Dendritic cell treated with granulocyte-macrophage colony-stimulating factor and Interleukin-4, amounts not matched to agents 40 ng/mL and 50 ng/mL, for 4 days (primary cell): ENCODE measurements at regions not wholly inside any gene's neighbourhood (a gene's known extent, or its start where the extent isn't known, plus 50 kb on each side); places are given as distances from the start of the nearest gene placed in this dataset.

ENCODE experiments used
- H3K27ac Mint-ChIP-seq: one replicate; pipeline ENCODE4 v1.8.0; 2022; ENCODE audit warnings: mild to moderate bottlenecking, mixed read lengths
- H3K27me3 Mint-ChIP-seq: one replicate; pipeline ENCODE4 v1.8.0; 2022; ENCODE audit warnings: mild to moderate bottlenecking, mixed read lengths
- H3K36me3 Mint-ChIP-seq: one replicate; pipeline ENCODE4 v1.8.0; 2022; ENCODE audit warnings: low read depth, mixed read lengths
- H3K4me1 Mint-ChIP-seq: one replicate; pipeline ENCODE4 v1.8.0; 2022; ENCODE audit warnings: low read depth, mixed read lengths
- H3K4me3 Mint-ChIP-seq: one replicate; pipeline ENCODE4 v1.8.0; 2022; ENCODE audit warnings: mild to moderate bottlenecking, moderate library complexity, mixed read lengths
- H3K9me3 Mint-ChIP-seq: one replicate; pipeline ENCODE4 v1.8.0; 2022; ENCODE audit warnings: mixed read lengths
- intact Hi-C: fragments of 100-400 bp; cut with micrococcal nuclease; formaldehyde crosslinking; loops from one replicate; pipeline ENCODE4 v1.15.0; 2022

DNA sequence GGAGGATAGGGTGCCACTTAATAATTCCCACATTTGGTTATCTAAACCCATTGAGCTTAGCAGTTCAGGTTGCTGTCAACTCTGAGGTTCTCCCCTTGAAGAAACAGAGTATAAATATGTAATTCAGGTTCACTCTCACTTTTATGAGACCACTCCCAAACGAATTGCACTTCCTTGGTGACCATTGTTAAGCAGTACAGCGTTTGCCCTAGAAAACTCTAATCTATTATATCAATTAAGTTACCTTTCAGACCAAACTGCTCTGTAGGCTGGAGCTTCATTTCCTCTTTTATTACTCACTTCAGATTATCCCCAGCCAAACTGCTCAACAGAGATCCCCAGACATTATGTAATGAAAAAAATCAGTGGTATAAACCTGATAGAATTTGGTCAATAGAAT is 1317.0 kb upstream of the ACO1 start:
- intact Hi-C loops = no loop called here

DNA sequence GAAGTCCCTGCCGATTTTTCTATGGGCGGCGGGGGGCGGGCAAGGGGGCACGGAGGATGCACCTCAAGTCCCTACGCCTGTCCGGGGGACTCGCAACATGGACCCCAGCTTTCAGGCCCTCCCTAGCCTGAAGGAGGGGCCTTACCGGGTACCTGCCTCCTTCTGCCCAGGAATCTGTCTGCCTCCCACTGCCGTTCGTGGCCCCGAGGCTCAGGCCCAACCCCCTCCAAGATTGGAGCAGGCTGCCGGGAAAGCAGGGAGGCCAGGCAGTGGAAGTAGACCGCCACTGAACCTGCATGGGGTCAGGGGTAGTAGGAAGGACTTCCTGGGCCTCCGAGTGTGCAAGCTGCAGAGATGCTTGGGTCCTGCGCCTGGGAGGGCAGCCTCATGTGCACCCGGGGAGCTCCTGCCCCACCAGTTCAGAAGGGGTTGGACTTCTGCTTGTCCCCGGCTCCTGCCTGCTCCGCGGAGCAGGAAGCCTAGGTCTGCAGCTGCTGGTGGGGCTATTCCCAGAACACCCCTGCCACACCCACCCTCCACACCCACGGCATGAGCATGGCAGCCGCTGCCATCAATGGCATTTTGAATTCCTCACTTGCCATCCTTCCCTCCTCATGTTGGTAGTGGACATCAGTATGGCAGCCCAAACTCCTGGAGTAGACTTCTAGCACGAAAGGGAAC is 1312.7 kb upstream of the ACO1 start:
- no peaks in the 10 kb centered on the region for H3K36me3 Mint-ChIP-seq
- intact Hi-C loops = no loop called here
- H3K4me3 Mint-ChIP-seq = no peak overlapping the region
- H3K27me3 Mint-ChIP-seq = no peaks in the 10 kb centered on the region
- peaks cover 10% of the 10 kb centered on the region for H3K9me3 Mint-ChIP-seq
- H3K4me1 Mint-ChIP-seq = no peaks in the 10 kb centered on the region
- no peak overlapping the region for H3K27ac Mint-ChIP-seq

More for the DNA sequence above, 1317.0 kb upstream of the ACO1 start:
- no peak overlapping the region for H3K4me3 Mint-ChIP-seq
- H3K27ac Mint-ChIP-seq = no peak overlapping the region
- H3K36me3 Mint-ChIP-seq = no peaks in the 10 kb centered on the region
- no peaks in the 10 kb centered on the region for H3K4me1 Mint-ChIP-seq
- H3K27me3 Mint-ChIP-seq = no peaks in the 10 kb centered on the region
- H3K9me3 Mint-ChIP-seq = peaks cover 10% of the 10 kb centered on the region

DNA sequence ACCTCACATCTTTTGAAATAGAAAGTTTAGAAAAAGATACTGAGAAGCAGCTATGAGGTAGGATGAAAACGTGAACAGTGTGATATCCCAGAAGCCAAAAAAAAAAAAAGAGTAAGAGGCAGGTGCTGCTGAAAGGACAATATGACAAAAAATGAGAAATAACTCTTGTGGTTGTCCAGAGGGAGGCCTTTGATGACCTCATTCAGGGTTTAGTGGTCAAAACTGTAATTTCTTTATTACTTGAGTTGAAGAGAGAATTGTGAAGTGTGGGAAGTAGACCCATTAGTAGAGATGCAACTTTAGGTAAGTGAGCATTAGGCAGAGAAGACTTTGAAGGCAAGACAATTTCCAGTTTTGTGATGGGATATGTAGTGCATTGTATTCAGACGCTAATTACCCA is 1306.3 kb upstream of the ACO1 start:
- Mint-ChIP-seq H3K4me3 (no peak overlapping the region), H3K4me1 (no peaks in the 10 kb centered on the region), H3K27me3 (no peaks in the 10 kb centered on the region), H3K27ac (no peak overlapping the region), H3K9me3 (no peaks in the 10 kb centered on the region), H3K36me3 (no peaks in the 10 kb centered on the region)
- intact Hi-C loops = no loop called here

DNA sequence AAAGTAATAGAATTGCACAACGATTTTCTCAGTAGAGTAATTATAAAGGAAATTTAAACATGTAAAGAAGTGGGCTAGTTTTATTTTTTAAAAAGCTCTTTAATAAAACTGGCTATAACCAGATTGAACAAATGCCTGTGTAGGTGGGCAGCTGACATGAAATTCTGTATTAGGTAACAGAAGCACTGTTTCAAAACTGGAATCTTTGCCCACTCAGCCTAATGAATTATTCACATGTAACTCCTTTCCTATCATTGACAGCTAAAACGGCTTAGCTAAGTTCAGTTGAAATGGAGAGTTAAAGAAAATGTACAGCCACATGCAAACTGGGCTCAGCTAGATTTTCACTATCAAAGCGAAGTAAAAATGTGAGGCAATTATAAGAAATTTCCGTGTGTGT is 1300.1 kb upstream of the ACO1 start:
- Mint-ChIP-seq H3K27me3 (no peaks in the 10 kb centered on the region), H3K27ac (no peak overlapping the region), H3K4me1 (no peaks in the 10 kb centered on the region), H3K4me3 (no peak overlapping the region), H3K36me3 (no peaks in the 10 kb centered on the region), H3K9me3 (no peaks in the 10 kb centered on the region)
- intact Hi-C loops = no loop called here

DNA sequence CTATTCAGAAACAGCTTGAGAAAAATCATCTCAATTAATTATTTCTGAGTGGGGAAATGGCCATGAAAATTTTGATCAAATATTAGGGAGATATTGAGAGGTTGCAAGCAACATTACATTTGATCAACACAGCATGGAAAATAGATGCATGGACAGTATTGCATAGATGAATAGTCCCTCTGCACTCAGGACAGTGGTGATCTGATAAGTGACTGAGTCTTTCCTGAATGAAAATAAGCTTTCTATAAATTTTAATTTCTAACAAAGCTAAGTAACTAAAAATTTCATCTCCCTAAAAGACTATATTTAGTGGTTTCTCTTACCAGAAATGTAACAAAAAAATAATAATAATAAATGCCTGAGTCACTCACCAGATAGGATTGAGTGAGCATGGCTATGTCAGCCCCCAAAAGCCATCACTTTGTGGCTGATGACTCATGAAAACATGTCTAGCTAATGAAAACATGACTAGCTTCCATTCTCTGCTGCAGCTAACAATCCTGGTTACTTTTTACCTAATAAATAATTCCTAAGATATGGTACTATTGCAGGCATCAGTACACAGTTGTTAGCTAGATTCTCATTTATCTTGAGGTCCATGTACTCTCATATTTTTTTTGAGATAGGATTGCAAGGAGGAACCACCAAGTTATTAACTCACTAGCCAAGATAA is 1294.8 kb upstream of the ACO1 start:
- no peaks in the 10 kb centered on the region for H3K36me3 Mint-ChIP-seq
- no peaks in the 10 kb centered on the region for H3K9me3 Mint-ChIP-seq
- no peak overlapping the region for H3K4me3 Mint-ChIP-seq
- no peak overlapping the region for H3K27ac Mint-ChIP-seq
- intact Hi-C loops = no loop called here
- no peaks in the 10 kb centered on the region for H3K27me3 Mint-ChIP-seq
- no peaks in the 10 kb centered on the region for H3K4me1 Mint-ChIP-seq

DNA sequence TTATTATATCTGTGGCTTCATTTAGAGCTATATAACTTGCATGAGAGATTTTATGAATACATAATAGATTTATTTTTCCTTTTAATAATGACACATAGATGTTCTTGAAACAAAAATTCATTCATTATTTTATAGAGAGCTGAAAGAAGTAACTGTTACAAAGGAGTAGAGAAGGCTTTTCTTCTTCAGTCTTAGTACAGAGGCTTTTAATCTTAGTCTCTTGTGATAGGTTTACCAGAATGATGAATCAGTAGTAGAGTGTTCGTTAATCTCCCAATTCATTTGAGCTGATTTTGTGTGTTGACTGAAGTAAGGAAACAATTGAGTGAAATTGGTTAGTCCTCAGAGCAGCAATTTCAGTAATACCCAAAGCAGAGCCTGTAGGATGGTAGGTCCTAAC is 1284.1 kb upstream of the ACO1 start:
- Mint-ChIP-seq H3K4me1 (no peaks in the 10 kb centered on the region), H3K27ac (no peak overlapping the region), H3K4me3 (no peak overlapping the region), H3K9me3 (no peaks in the 10 kb centered on the region), H3K27me3 (no peaks in the 10 kb centered on the region), H3K36me3 (no peaks in the 10 kb centered on the region)
- intact Hi-C loops = no loop called here

DNA sequence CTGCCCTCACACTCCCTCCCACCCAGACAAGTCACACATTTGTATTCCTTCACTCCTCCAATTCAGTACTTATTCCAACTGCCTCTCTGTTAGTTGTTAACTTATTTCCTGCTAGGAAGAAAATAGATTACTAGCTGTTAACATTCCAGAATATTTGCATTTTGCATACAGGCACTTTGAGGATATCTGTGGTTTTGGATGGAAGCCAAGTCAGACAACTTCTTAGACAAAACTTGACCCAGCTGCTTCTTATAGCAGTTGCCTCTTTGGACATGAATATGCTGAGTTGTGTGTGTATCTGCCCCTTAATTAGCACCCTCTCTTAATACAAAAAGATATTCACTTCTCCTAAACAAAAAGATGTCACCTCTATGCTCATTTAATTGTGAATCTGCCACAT is 1280.6 kb upstream of the ACO1 start:
- no peaks in the 10 kb centered on the region for H3K36me3 Mint-ChIP-seq
- H3K9me3 Mint-ChIP-seq = no peaks in the 10 kb centered on the region
- H3K27me3 Mint-ChIP-seq = no peaks in the 10 kb centered on the region
- no peaks in the 10 kb centered on the region for H3K4me1 Mint-ChIP-seq
- intact Hi-C loops = no loop called here
- H3K27ac Mint-ChIP-seq = no peak overlapping the region
- no peak overlapping the region for H3K4me3 Mint-ChIP-seq

DNA sequence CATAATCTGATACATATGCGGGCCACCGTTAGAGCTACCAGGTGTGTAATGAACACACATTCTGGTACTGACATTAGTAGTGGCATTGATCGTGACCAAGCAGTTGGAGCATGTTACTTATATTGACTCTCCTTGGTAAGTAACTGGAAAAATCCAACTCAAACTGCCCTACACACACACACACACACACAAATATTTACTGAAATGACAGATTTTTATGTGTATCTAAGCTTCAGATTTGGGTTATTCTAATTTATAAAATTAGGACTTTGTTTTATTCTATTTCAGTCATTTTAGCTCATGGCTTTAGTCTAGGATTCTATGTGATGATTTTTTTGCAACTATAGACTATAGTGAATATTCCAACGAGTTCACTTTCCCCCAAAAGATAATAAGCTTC is 1280.2 kb upstream of the ACO1 start:
- Mint-ChIP-seq H3K4me1 (no peaks in the 10 kb centered on the region), H3K4me3 (no peak overlapping the region), H3K9me3 (no peaks in the 10 kb centered on the region), H3K27ac (no peak overlapping the region), H3K36me3 (no peaks in the 10 kb centered on the region), H3K27me3 (no peaks in the 10 kb centered on the region)
- intact Hi-C loops = no loop called here

DNA sequence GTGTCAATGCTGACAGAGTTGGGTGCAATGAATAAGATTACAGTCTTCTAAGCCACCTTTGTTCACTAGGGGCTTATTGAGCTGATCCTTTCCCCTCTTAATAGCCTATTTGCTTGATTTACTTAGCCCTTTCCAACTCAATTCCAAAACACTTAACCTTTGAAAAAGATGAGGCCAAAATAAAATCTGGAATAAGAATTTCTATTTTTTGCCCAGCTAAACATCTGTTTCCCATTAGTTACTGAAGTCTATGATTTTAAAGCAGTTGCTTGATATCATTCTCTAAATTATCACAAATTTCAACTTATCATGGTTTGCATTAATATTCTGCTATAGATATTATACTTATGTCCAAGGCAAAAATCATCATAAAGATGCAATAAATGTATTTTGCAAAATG is 1272.0 kb upstream of the ACO1 start:
- Mint-ChIP-seq H3K36me3 (no peaks in the 10 kb centered on the region), H3K9me3 (no peaks in the 10 kb centered on the region), H3K27ac (no peak overlapping the region), H3K4me3 (no peak overlapping the region), H3K27me3 (no peaks in the 10 kb centered on the region), H3K4me1 (no peaks in the 10 kb centered on the region)
- intact Hi-C loops = loop anchor here (10.0 kb wide), 1 partner anchor 1142 kb away; no protein-coding TSS in a partner anchor

DNA sequence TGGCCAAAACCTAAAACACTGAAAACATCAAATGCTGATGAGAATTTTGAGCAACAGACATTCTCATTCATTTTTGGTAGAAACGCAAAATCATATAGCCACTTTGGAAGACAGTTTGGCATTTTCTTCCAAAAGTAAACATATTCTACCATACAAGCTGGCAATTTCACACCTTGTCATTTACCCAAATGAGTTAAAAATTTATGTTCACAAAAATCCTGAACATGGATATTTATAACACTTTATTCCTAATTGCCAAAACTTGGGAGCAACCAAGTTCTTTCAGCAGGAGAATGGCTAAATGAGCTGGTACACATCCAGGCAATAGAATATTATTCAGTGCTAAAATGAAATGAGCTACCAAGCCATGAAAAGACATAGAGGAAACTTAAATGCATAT is 1270.1 kb upstream of the ACO1 start:
- no peak overlapping the region for H3K27ac Mint-ChIP-seq
- intact Hi-C loops = loop anchor here (10.0 kb wide), 1 partner anchor 1140 kb away; no protein-coding TSS in a partner anchor
- H3K27me3 Mint-ChIP-seq = no peaks in the 10 kb centered on the region
- no peaks in the 10 kb centered on the region for H3K4me1 Mint-ChIP-seq
- no peaks in the 10 kb centered on the region for H3K9me3 Mint-ChIP-seq
- no peak overlapping the region for H3K4me3 Mint-ChIP-seq
- H3K36me3 Mint-ChIP-seq = no peaks in the 10 kb centered on the region

DNA sequence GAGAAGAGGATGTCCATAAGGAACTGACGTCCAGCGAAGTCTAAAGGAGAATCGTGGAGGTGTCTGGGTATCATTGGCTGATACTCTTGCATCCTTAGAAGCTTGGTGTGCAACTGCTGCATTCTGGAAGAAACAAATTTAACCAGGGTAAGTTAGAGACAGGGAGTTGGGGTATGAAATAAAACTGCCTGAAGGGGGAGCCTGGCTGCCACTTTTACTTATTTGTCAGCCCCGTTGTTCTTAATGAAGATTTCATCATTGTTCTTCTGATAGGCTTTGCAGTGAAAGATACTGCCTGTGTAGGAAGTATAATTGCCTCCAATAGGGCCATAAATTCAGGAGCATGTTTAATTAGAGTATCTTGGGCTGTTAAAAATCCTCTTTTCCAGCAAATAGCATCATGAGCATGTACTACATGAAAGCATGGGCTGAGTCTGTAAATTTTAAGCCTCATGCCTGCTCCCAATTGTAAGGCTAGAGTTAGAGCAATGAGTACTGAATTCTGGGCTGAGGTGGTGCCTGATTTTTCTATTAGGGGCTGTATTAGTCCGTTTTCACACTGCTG is 1264.5 kb upstream of the ACO1 start:
- H3K4me3 Mint-ChIP-seq = no peak overlapping the region
- no peaks in the 10 kb centered on the region for H3K36me3 Mint-ChIP-seq
- intact Hi-C loops = loop anchor here (10.0 kb wide), 1 partner anchor 1135 kb away; no protein-coding TSS in a partner anchor
- no peaks in the 10 kb centered on the region for H3K27me3 Mint-ChIP-seq
- no peak overlapping the region for H3K27ac Mint-ChIP-seq
- H3K4me1 Mint-ChIP-seq = no peaks in the 10 kb centered on the region
- H3K9me3 Mint-ChIP-seq = no peaks in the 10 kb centered on the region

DNA sequence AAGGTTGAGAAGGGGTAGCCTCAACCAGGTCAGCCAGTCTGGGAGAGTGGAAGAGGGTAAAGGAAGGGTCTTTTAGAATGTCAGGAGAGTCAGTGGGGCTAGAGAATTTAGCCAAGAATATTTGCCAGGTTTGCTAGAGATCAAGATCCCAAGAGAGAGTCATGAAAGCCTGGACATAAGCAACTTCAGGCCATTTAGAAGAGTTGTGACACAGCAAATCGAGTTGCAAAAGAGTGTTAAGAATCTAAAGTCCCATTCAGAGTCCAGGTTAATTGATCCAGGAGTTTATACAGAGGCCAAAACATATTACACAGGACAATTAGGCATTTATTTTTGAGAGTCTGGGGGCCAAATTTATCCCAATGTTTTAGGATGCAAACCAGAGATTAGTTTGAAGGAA is 1260.1 kb upstream of the ACO1 start:
- H3K27me3 Mint-ChIP-seq = no peaks in the 10 kb centered on the region
- intact Hi-C loops = no loop called here
- H3K9me3 Mint-ChIP-seq = no peaks in the 10 kb centered on the region
- no peaks in the 10 kb centered on the region for H3K4me1 Mint-ChIP-seq
- H3K36me3 Mint-ChIP-seq = no peaks in the 10 kb centered on the region
- H3K4me3 Mint-ChIP-seq = no peak overlapping the region
- H3K27ac Mint-ChIP-seq = no peak overlapping the region

DNA sequence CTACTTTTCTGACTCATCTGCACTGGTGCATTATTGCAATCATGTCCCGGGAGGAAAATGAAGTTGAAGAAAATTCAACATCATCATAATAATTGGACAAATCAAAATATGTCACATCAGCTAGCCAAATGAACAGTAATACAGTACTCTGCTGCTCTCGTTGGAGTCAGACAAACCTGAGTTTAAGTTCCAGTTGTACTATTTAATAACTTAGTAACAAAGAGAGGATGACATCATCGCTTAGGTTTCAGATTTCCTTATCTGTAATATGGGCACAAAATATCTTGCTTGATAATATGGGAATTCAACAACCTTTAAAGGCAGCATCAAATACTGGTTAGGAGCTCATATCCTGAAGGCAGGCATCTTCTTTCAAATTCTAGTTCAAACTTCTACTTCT is 1248.9 kb upstream of the ACO1 start:
- Mint-ChIP-seq H3K27me3 (no peaks in the 10 kb centered on the region), H3K4me1 (no peaks in the 10 kb centered on the region), H3K27ac (no peak overlapping the region), H3K4me3 (no peak overlapping the region), H3K9me3 (no peaks in the 10 kb centered on the region), H3K36me3 (no peaks in the 10 kb centered on the region)
- intact Hi-C loops = no loop called here

DNA sequence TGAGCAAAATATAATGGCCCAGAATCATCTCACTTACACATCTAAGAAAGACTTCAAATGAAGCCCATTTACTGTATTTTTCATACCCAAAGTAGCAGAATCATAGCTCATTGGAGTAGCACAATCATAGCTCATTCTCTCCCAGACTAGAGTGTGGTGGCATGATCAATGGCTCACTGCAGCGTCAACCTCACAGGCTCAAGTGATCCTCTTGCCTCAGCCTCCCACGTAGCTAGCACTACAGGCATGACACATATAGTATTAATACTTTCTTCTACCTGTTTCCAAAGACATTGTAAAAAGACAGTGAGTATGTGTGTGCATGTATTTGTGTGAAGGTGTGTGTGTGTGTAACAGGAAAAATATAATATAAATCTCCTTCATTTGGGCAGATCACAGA is 1247.9 kb upstream of the ACO1 start:
- intact Hi-C loops = no loop called here
- Mint-ChIP-seq H3K4me3 (no peak overlapping the region), H3K27ac (no peak overlapping the region), H3K27me3 (no peaks in the 10 kb centered on the region), H3K9me3 (no peaks in the 10 kb centered on the region), H3K4me1 (no peaks in the 10 kb centered on the region), H3K36me3 (no peaks in the 10 kb centered on the region)
